HG03097 (cell line): ENCODE measurements at regions not wholly inside any gene's neighbourhood (a gene's known extent, or its start where the extent isn't known, plus 50 kb on each side); places are given as distances from the start of the nearest gene placed in this dataset.

Experiments
- ATAC-seq: cut with Tn5 transposase; IDR thresholded peaks from one replicate; pipeline ENCODE4 v1.9.1; 2021; ENCODE audit not compliant: unreplicated experiment, low FRiP score

GRCh38 chr12:20211541-20211940, 156.8 kb upstream of the PDE3A start:
- no peak for ATAC-seq

GRCh38 chr12:20211981-20212421, 156.3 kb upstream of the PDE3A start:
- ATAC-seq, result no peak

- ATAC-seq, result no peak
Measured at GRCh38 chr12:20212658-20213555, 155.4 kb upstream of the PDE3A start.

GRCh38 chr12:20213723-20214625, 154.4 kb upstream of the PDE3A start:
- no peak for ATAC-seq

GRCh38 chr12:20220339-20220738, 148.0 kb upstream of the PDE3A start:
- ATAC-seq, result no peak

GRCh38 chr12:20232931-20233675, 135.2 kb upstream of the PDE3A start:
- no peak for ATAC-seq

GRCh38 chr12:20234474-20234873, 133.9 kb upstream of the PDE3A start:
- no peak for ATAC-seq

GRCh38 chr12:20237091-20237490, 131.2 kb upstream of the PDE3A start:
- ATAC-seq, result no peak

- ATAC-seq, result no peak
Measured at GRCh38 chr12:20245491-20245890, 122.8 kb upstream of the PDE3A start.

GRCh38 chr12:20248646-20249045, 119.7 kb upstream of the PDE3A start:
- no peak for ATAC-seq

GRCh38 chr12:20250761-20251160, 117.6 kb upstream of the PDE3A start:
- no peak for ATAC-seq

- no peak for ATAC-seq
Measured at GRCh38 chr12:20257311-20257710, 111.0 kb upstream of the PDE3A start.

- no peak for ATAC-seq
Measured at GRCh38 chr12:20259786-20260185, 108.6 kb upstream of the PDE3A start.

GRCh38 chr12:20260851-20261250, 107.5 kb upstream of the PDE3A start:
- ATAC-seq, result no peak

GRCh38 chr12:20262119-20262518, 106.2 kb upstream of the PDE3A start:
- ATAC-seq, result no peak

- no peak for ATAC-seq
Measured at GRCh38 chr12:20264026-20264425, 104.3 kb upstream of the PDE3A start.

- no peak for ATAC-seq
Measured at GRCh38 chr12:20264608-20265114, 103.7 kb upstream of the PDE3A start.

- ATAC-seq, result no peak
Measured at GRCh38 chr12:20268121-20268732, 100.1 kb upstream of the PDE3A start.

GRCh38 chr12:20268771-20269170, 99.6 kb upstream of the PDE3A start:
- ATAC-seq, result no peak
